ENCODE measurements at regions not wholly inside any gene's neighbourhood (a gene's known extent, or its start where the extent isn't known, plus 50 kb on each side); places are given as distances from the start of the nearest gene placed in this dataset.

- Histone ChIP-seq H3K36me3 (ENCODE audit: insufficient read depth) (no peaks in the 10 kb centered on the region), H3K4me2 (no peak overlapping the region), H3K9ac (no peak overlapping the region)
Observed at GRCh38 chr6:100289285-100289684, 175.4 kb downstream of the SIM1 start.

GRCh38 chr6:100288311-100288710, 176.4 kb downstream of the SIM1 start:
- Histone ChIP-seq H4K20me1 (ENCODE audit: insufficient read depth) (no peaks in the 10 kb centered on the region), H3K4me1 (ENCODE audit: low read depth, poor library complexity, severe bottlenecking) (no peaks in the 10 kb centered on the region), H3K9ac (no peak overlapping the region), H3K79me2 (ENCODE audit: insufficient read depth, low read depth) (no peaks in the 10 kb centered on the region), H3K27me3 (ENCODE audit: insufficient read depth, low read depth) (no peaks in the 10 kb centered on the region), H3K27ac (no peak overlapping the region), H2AFZ (ENCODE audit: low read depth) (no peak overlapping the region), H3K4me2 (no peak overlapping the region), H3K4me3 (IDR thresholded peaks at IDR 0.05; ENCODE audit: insufficient read depth, low read depth, low read length) (no peak overlapping the region), H3K36me3 (ENCODE audit: insufficient read depth) (no peaks in the 10 kb centered on the region)
- TF ChIP-seq CTCF (conservative IDR thresholded peaks at IDR 0.05; ENCODE audit: low read depth, low read length): no peak

More at GRCh38 chr6:100289285-100289684, 175.4 kb downstream of the SIM1 start:
- TF ChIP-seq CTCF (conservative IDR thresholded peaks at IDR 0.05; ENCODE audit: low read depth, low read length): no peak
- Histone ChIP-seq H3K4me3 (IDR thresholded peaks at IDR 0.05; ENCODE audit: insufficient read depth, low read depth, low read length) (no peak overlapping the region), H3K4me1 (ENCODE audit: low read depth, poor library complexity, severe bottlenecking) (no peaks in the 10 kb centered on the region), H3K27me3 (ENCODE audit: insufficient read depth, low read depth) (no peaks in the 10 kb centered on the region), H4K20me1 (ENCODE audit: insufficient read depth) (no peaks in the 10 kb centered on the region), H2AFZ (ENCODE audit: low read depth) (no peak overlapping the region), H3K27ac (no peak overlapping the region), H3K79me2 (ENCODE audit: insufficient read depth, low read depth) (no peaks in the 10 kb centered on the region)

- no peaks in the 10 kb centered on the region for H3K36me3 ChIP-seq (ENCODE audit: insufficient read depth)
- no peak overlapping the region for H3K4me3 ChIP-seq (IDR thresholded peaks at IDR 0.05; ENCODE audit: insufficient read depth, low read depth, low read length)
- H3K4me1 ChIP-seq (ENCODE audit: low read depth, poor library complexity, severe bottlenecking): no peaks in the 10 kb centered on the region
- no peaks in the 10 kb centered on the region for H4K20me1 ChIP-seq (ENCODE audit: insufficient read depth)
- no peak overlapping the region for H2AFZ ChIP-seq (ENCODE audit: low read depth)
- no peak overlapping the region for H3K9ac ChIP-seq
- no peak overlapping the region for H3K4me2 ChIP-seq
- H3K27me3 ChIP-seq (ENCODE audit: insufficient read depth, low read depth): no peaks in the 10 kb centered on the region
- no peak for TF ChIP-seq CTCF (conservative IDR thresholded peaks at IDR 0.05; ENCODE audit: low read depth, low read length)
- no peaks in the 10 kb centered on the region for H3K79me2 ChIP-seq (ENCODE audit: insufficient read depth, low read depth)
- H3K27ac ChIP-seq: no peak overlapping the region
Observed at GRCh38 chr6:100283285-100283684, 181.4 kb downstream of the SIM1 start.

- no peak overlapping the region for H3K4me3 ChIP-seq (IDR thresholded peaks at IDR 0.05; ENCODE audit: insufficient read depth, low read depth, low read length)
Observed at GRCh38 chr6:100281471-100281901, 183.2 kb downstream of the SIM1 start.

More at GRCh38 chr6:100281471-100281901, 183.2 kb downstream of the SIM1 start:
- Histone ChIP-seq H3K4me1 (ENCODE audit: low read depth, poor library complexity, severe bottlenecking) (no peaks in the 10 kb centered on the region), H3K27ac (no peak overlapping the region), H3K4me2 (no peak overlapping the region), H3K9ac (no peak overlapping the region), H2AFZ (ENCODE audit: low read depth) (no peak overlapping the region), H3K27me3 (ENCODE audit: insufficient read depth, low read depth) (no peaks in the 10 kb centered on the region), H4K20me1 (ENCODE audit: insufficient read depth) (no peaks in the 10 kb centered on the region), H3K79me2 (ENCODE audit: insufficient read depth, low read depth) (no peaks in the 10 kb centered on the region), H3K36me3 (ENCODE audit: insufficient read depth) (no peaks in the 10 kb centered on the region)
- TF ChIP-seq CTCF (conservative IDR thresholded peaks at IDR 0.05; ENCODE audit: low read depth, low read length): no peak

All from KMS-11 (cell line).